ENCODE measurements at regions not wholly inside any gene's neighbourhood (a gene's known extent, or its start where the extent isn't known, plus 50 kb on each side); places are given as distances from the start of the nearest gene placed in this dataset.

GRCh38 chr3:27593173-27593572 lies 109.0 kb upstream of the SLC4A7 start:
- no peaks in the 10 kb centered on the region for H3K9me1 ChIP-seq (replicated peaks; ENCODE audit: control insufficient read depth, extremely low read depth, insufficient read depth, low read length)
- ChIA-PET CTCF (interaction anchor here (0.6 to 4.1 kb wide), 4 partner anchors 10 to 87 kb away, joined by 3 to 57 read pairs (median 4); no protein-coding TSS in a partner anchor), POLR2A (interaction anchor here (0.7 kb wide), 1 partner anchor 36 kb away, joined by 6 read pairs; no protein-coding TSS in a partner anchor)
- no peak for DNase-seq (ENCODE audit: low read depth, low spot score)
- H3K79me2 ChIP-seq (ENCODE audit: control insufficient read depth, insufficient read depth, low read length), result no peaks in the 10 kb centered on the region
- peaks cover 47% of the 10 kb centered on the region for H3K4me1 ChIP-seq (ENCODE audit: control insufficient read depth, extremely low read depth, insufficient read depth, low read length)
- H3K27me3 ChIP-seq (ENCODE audit: control insufficient read depth in 2 of 2, insufficient read depth in 2 of 2, low read length in 2 of 2), result no peaks in the 10 kb centered on the region
- BruUV-seq (replicated peaks), result no TSS peak
- no peak for TF ChIP-seq POLR2A (IDR thresholded peaks at IDR 0.05; ENCODE audit: low read depth, low read length)
- TF ChIP-seq MAX (IDR thresholded peaks at IDR 0.05; ENCODE audit: insufficient read depth, insufficient read length), result no peak
- no peak for TF ChIP-seq POLR2AphosphoS5 (IDR thresholded peaks at IDR 0.05; ENCODE audit: insufficient read depth, low read depth, low read length)
- TF ChIP-seq MYC (IDR thresholded peaks at IDR 0.05; ENCODE audit: low read depth, low read length), result no peak
- TF ChIP-seq JUN (IDR thresholded peaks at IDR 0.05; ENCODE audit: borderline replicate concordance, insufficient read depth, insufficient read length, low read depth), result no peak
- no peak for TF ChIP-seq FOS (IDR thresholded peaks at IDR 0.05; ENCODE audit: borderline replicate concordance, insufficient read depth, low read length)
- no peak for TF ChIP-seq GATA2 (IDR thresholded peaks at IDR 0.05; ENCODE audit: insufficient read depth, insufficient read length, low read depth, low read length)
- TF ChIP-seq, protein P1, sequence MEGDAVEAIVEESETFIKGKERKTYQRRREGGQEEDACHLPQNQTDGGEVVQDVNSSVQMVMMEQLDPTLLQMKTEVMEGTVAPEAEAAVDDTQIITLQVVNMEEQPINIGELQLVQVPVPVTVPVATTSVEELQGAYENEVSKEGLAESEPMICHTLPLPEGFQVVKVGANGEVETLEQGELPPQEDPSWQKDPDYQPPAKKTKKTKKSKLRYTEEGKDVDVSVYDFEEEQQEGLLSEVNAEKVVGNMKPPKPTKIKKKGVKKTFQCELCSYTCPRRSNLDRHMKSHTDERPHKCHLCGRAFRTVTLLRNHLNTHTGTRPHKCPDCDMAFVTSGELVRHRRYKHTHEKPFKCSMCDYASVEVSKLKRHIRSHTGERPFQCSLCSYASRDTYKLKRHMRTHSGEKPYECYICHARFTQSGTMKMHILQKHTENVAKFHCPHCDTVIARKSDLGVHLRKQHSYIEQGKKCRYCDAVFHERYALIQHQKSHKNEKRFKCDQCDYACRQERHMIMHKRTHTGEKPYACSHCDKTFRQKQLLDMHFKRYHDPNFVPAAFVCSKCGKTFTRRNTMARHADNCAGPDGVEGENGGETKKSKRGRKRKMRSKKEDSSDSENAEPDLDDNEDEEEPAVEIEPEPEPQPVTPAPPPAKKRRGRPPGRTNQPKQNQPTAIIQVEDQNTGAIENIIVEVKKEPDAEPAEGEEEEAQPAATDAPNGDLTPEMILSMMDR (IDR thresholded peaks at IDR 0.05; ENCODE audit: extremely low read depth in 1 of 2, insufficient read depth in 1 of 2, low read depth in 1 of 2, low read length in 2 of 2), result no peak
- no peak for TF ChIP-seq EZH2 (IDR thresholded peaks at IDR 0.05; ENCODE audit: borderline replicate concordance, low read depth, low read length, severe bottlenecking)
- H2AFZ ChIP-seq (ENCODE audit: low read depth, low read length), result no peak overlapping the region
- no peak for FAIRE-seq
- H3K9me3 ChIP-seq (replicated peaks; ENCODE audit: control insufficient read depth, insufficient read depth, low read length), result no peaks in the 10 kb centered on the region
- no peak overlapping the region for H3K9ac ChIP-seq (replicated peaks; ENCODE audit: extremely low read depth, insufficient read depth, low read length)
- no peaks in the 10 kb centered on the region for H3K36me3 ChIP-seq (ENCODE audit: control insufficient read depth in 2 of 2, extremely low read depth in 1 of 2, insufficient read depth in 2 of 2, low read length in 2 of 2)
- dilution Hi-C loops (cut with MboI; ENCODE audit: extremely low pct_ligation_motif_present, low sequenced_read_pairs), result no loop called here
- intact Hi-C loops (cut with micrococcal nuclease), result no loop called here
- no peak overlapping the region for H3K27ac ChIP-seq (ENCODE audit: insufficient read depth, low read depth, low read length)
- H4K20me1 ChIP-seq (replicated peaks; ENCODE audit: control insufficient read depth, extremely low read depth, insufficient read depth, low read length), result no peaks in the 10 kb centered on the region
- H3K4me3 ChIP-seq (replicated peaks in 1 of 3; ENCODE audit: insufficient read depth in 1 of 3, low read depth in 1 of 3, low read length in 3 of 3), result no peak overlapping the region
- no peak overlapping the region for H3K4me2 ChIP-seq (ENCODE audit: insufficient read depth, low read length)

All from endothelial cell of umbilical vein (primary cell).